ENCODE measurements at regions not wholly inside any gene's neighbourhood (a gene's known extent, or its start where the extent isn't known, plus 50 kb on each side); places are given as distances from the start of the nearest gene placed in this dataset.

- TF ChIP-seq CTCF (IDR thresholded peaks at IDR 0.05; ENCODE audit: insufficient read depth, low read length) (no peak), POLR2AphosphoS5 (IDR thresholded peaks at IDR 0.05; ENCODE audit: low read depth) (no peak), REST (IDR thresholded peaks at IDR 0.05; ENCODE audit: insufficient replicate concordance, low read depth) (no peak), SPI1 (IDR thresholded peaks at IDR 0.05; ENCODE audit: borderline replicate concordance, low read depth) (no peak)
Measured at GRCh38 chr5:24065779-24066178, 558.4 kb downstream of the PRDM9 start.

All from HL-60 (cell line).